HG02571 (cell line): ENCODE measurements at regions not wholly inside any gene's neighbourhood (a gene's known extent, or its start where the extent isn't known, plus 50 kb on each side); places are given as distances from the start of the nearest gene placed in this dataset.
"Not testable (repeated sequence)": the region's sequence is repeated elsewhere in the genome, so short reads cannot be mapped to it uniquely, and the experiment has no call there.

ENCODE experiments used
- ATAC-seq: cut with Tn5 transposase; IDR thresholded peaks from one replicate; pipeline ENCODE4 v1.9.1; 2021; ENCODE audit warnings: mild to moderate bottlenecking, moderate library complexity; ENCODE audit not compliant: unreplicated experiment

- no peak for ATAC-seq
Measured at GRCh38 chr2:3037196-3038194, 340.1 kb downstream of the EIPR1 start.

GRCh38 chr2:3036432-3037125 lies 341.0 kb downstream of the EIPR1 start:
- ATAC-seq: no peak

GRCh38 chr2:3035385-3036050 lies 342.1 kb downstream of the EIPR1 start:
- ATAC-seq: no peak

GRCh38 chr2:3034856-3035255 lies 342.8 kb downstream of the EIPR1 start:
- ATAC-seq: no peak

GRCh38 chr2:3034396-3034795 lies 343.2 kb downstream of the EIPR1 start:
- ATAC-seq: no peak

- no peak for ATAC-seq
Measured at GRCh38 chr2:3033315-3033714, 344.3 kb downstream of the EIPR1 start.

- ATAC-seq: not testable (repeated sequence)
Measured at GRCh38 chr2:3030791-3031190, 346.8 kb downstream of the EIPR1 start.

GRCh38 chr2:3025984-3026383 lies 351.6 kb downstream of the EIPR1 start:
- ATAC-seq: no peak

- ATAC-seq: no peak
Measured at GRCh38 chr2:3025261-3025660, 352.4 kb downstream of the EIPR1 start.

GRCh38 chr2:3024401-3024935 lies 353.1 kb downstream of the EIPR1 start:
- ATAC-seq: no peak

GRCh38 chr2:3023531-3023930 lies 354.1 kb downstream of the EIPR1 start:
- ATAC-seq: no peak

- no peak for ATAC-seq
Measured at GRCh38 chr2:3022841-3023372, 354.7 kb downstream of the EIPR1 start.

GRCh38 chr2:3021720-3022119 lies 355.9 kb downstream of the EIPR1 start:
- no peak for ATAC-seq

- ATAC-seq: no peak
Measured at GRCh38 chr2:3010001-3010400, 367.6 kb downstream of the EIPR1 start.

- ATAC-seq: no peak
Measured at GRCh38 chr2:3009483-3009882, 368.1 kb downstream of the EIPR1 start.

- no peak for ATAC-seq
Measured at GRCh38 chr2:3009005-3009404, 368.6 kb downstream of the EIPR1 start.

GRCh38 chr2:3008561-3008960 lies 369.1 kb downstream of the EIPR1 start:
- ATAC-seq: no peak

- no peak for ATAC-seq
Measured at GRCh38 chr2:3007135-3007534, 370.5 kb downstream of the EIPR1 start.

GRCh38 chr2:3005859-3006501 lies 371.6 kb downstream of the EIPR1 start:
- ATAC-seq: no peak
